GM19035 (cell line): ENCODE measurements at regions not wholly inside any gene's neighbourhood (a gene's known extent, or its start where the extent isn't known, plus 50 kb on each side); places are given as distances from the start of the nearest gene placed in this dataset.
"Not testable (repeated sequence)": the region's sequence is repeated elsewhere in the genome, so short reads cannot be mapped to it uniquely, and the experiment has no call there.

Experiments
- ATAC-seq: cut with Tn5 transposase; IDR thresholded peaks from one replicate; pipeline ENCODE4 v1.9.1; 2021; ENCODE audit not compliant: unreplicated experiment

DNA sequence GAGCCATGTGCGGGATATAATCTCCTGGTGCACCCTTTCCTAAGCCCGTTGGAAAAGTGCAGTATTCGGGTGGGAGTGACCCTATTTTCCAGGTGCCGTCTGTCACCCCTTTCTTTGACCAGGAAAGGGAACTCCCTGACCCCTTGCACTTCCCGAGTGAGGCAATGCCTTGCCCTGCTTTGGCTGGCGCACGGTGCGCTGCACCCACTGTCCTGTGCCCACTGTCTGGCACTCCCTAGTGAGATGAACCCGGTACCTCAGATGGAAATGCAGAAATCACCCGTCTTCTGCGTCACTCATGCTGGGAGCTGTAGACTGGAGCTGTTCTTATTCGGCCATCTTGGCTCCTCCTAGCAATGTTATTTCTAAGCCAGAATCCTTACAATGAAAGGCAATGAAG is 121.1 kb downstream of the TAF11L14 start:
- not testable (repeated sequence) for ATAC-seq

DNA sequence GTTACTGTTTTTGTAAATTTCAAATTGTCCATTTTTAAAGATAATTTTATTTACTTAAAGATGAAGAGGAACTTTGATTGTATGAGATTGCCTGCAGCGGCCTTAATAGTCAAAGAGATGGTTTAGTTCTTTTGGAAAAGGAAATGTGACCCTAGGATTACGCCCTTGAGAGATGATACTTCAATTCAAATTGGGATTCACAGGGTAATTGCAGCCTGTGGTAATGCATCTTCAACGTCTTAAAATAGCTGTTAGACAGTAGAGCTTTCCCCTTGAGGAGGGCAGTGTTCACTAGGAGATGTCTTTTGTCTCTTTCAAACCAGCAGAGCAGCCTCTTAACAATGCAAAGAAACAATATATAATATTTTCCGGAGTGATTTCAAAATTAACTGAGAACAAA is 127.1 kb downstream of the TAF11L14 start:
- ATAC-seq, result no peak

GRCh38 chr5:17763301-17763700 is 129.0 kb downstream of the TAF11L14 start:
- ATAC-seq, result no peak

GRCh38 chr5:17766031-17766430 is 131.8 kb downstream of the TAF11L14 start:
- no peak for ATAC-seq

DNA sequence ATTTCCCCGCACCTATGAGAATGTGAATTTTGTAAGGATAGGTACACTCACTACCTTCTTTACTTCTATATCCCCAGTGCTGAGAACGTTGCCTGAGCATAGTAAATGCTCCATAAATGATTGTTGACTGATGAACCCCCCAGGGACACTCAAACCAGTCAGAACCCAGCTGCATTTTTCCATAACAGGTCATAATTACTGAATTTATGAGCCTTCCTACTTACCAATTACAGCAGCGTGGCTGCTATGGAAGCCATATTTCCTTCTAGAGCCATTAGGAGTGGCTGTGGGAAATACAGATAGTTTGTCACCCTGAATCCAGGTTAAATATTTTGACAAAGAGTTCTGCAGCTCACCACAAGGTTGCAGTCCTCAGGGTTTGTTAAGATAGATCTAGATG is 135.0 kb downstream of the TAF11L14 start:
- no peak for ATAC-seq

- ATAC-seq, result no peak
Observed at GRCh38 chr5:17772232-17772631, 138.0 kb downstream of the TAF11L14 start.

- no peak for ATAC-seq
Observed at GRCh38 chr5:17785774-17786173, 151.5 kb downstream of the TAF11L14 start.

- no peak for ATAC-seq
Observed at GRCh38 chr5:17788351-17788750, 154.1 kb downstream of the TAF11L14 start.

DNA sequence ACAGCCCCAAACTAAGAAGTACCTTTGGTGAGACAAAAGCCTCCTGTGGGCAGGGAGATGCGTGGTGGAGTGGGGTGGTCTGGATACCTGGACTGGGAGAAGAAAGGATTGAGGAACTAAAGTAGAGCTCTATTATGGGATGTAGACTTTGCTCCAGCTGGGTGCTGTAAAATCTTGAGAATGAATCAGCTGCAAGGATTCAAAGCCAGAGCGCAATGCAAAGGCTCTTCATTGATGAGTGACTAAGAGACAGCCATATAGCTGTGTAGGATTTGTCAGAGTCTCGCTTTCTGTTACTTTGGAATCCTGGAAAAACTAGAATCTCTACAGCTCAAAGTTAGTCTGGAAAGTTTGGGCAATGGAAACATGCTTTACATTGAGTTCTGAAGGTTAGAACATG is 159.9 kb downstream of the TAF11L14 start:
- no peak for ATAC-seq

DNA sequence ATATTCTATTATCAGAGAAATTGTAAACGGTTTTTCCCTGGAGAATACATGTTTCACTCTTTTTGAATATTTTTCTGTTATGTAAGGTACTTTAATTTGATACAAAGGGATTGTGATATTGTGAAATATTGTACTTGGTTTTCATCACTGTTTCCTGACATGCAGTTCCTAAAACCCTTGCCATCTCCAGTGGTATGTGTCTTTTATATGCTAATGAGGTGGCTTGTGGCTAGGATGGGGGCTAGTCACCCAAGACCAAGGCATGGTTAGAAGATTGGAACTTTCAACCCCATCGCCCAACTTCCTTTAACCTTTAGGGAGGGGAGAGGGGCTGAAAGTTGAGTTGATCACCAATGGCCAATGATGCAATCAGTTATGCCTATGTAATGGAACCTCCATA is 160.6 kb downstream of the TAF11L14 start:
- ATAC-seq, result no peak

- no peak for ATAC-seq
Observed at GRCh38 chr5:17796142-17796541, 161.9 kb downstream of the TAF11L14 start.

GRCh38 chr5:17796757-17797396 is 162.6 kb downstream of the TAF11L14 start:
- ATAC-seq, result no peak

GRCh38 chr5:17799521-17799920 is 165.3 kb downstream of the TAF11L14 start:
- ATAC-seq, result no peak

DNA sequence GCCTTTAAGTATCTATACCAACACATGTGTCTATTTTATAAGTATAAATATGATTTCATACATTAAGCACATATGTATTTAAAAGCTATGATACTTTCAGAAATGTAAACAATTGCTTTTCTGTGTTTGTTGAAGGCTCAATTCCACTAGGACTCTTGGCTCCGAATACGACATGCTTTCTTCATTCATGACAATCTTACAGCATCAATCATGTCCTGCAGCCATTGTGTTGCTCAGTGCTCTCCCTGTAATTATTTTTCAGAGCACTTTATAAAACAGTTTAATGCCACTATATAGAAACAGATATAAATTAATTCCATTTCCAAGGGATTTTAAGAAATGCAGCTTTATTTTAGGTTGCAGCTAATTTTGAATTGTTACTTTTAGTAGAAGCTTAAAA is 167.3 kb downstream of the TAF11L14 start:
- ATAC-seq, result no peak

DNA sequence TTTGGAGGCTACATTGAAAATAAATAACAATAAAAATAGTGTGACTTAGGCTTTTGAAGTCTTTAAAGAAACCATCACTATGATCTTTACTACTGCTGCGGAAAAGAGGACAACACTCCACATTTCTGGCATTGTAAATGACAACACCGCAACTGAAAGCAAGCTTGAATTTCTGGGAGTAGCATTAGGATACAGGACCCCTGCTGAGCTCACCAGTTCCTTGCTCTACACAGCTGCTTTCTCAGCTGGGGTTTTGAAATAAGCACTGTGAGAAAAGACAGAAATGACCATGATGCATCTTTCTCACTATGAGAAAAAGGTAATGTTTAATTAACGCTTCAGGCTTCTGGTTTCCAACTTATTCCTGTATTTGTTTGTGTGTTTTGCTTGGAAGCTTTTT is 168.0 kb downstream of the TAF11L14 start:
- no peak for ATAC-seq

- no peak for ATAC-seq
Observed at GRCh38 chr5:17803971-17804370, 169.7 kb downstream of the TAF11L14 start.

DNA sequence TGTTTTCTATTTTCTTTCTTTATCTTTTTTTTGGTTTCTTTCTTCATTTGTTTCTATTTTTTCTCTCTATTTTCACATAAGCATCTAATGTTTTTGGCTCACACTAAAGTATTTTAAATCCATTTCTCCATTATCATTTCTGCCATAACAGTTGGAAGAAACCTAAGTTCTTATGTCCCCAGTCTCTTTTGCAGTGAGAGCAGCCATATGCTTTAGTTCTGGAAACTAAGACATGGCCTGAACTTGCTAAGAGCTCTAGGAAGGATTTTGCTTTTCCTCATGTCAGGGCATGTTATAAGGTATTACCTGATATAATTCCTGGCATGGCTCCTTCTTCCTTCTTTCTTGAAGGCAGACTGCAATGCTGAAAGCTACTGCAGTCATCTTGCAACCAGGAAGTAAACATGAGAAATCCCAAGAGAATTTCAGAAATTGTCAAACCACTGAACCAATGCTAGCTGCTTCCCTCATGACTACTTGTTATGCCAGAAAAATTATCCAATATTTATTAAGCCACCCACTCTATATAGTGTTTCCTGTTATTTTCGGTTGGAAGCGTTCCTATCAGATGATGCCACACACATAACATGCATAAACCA is 171.1 kb downstream of the TAF11L14 start:
- no peak for ATAC-seq

GRCh38 chr5:17806818-17807468 is 172.7 kb downstream of the TAF11L14 start:
- no peak for ATAC-seq

- no peak for ATAC-seq
Observed at GRCh38 chr5:17808566-17808965, 174.3 kb downstream of the TAF11L14 start.

GRCh38 chr5:17810734-17811133 is 176.5 kb downstream of the TAF11L14 start:
- ATAC-seq, result no peak

GRCh38 chr5:17813214-17813613 is 179.0 kb downstream of the TAF11L14 start:
- ATAC-seq, result no peak

DNA sequence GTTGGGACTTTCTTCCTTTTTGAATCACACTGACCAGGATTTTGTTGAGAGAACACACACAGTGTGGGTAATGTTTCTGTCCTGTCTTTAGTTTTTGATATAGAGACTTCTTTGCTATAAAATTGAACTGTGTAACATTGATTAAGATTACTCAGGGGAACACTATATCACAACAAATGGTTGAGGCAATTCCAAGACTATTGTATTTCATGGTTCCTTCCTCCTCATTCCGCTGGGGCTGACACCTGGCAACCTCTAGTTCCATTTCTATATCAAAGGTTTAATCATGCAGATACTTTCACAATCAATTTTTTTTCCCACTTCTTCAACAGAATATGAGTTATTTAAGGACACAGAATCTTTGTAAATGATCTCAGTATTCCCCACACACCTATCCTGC is 182.2 kb downstream of the TAF11L14 start:
- no peak for ATAC-seq

DNA sequence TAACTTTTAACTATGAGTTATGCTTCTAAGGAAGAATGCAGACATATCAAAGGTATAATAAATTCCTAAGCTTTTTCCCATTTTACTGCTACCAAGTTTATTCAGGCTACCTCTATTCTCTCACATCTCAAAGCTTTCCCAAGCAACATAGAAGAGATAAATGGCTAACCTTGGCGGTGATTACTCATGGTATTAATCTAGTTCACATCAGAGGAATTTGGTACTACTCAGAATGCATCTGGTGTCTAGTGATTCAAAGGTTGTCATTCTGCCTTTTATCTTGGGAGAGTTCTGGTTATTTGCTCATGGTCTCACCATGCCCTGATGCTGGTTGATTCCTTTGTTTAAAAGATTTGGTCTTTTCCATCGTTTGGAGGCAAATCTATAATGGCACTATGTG is 182.7 kb downstream of the TAF11L14 start:
- no peak for ATAC-seq
